WERI-Rb-1 (cell line): ENCODE measurements at regions not wholly inside any gene's neighbourhood (a gene's known extent, or its start where the extent isn't known, plus 50 kb on each side); places are given as distances from the start of the nearest gene placed in this dataset.
A peak's percentile ranks its signal among the peaks of the same experiment; 100 is the strongest.

Experiments
- DNase-seq: peaks from one replicate; pipeline ENCODE4 v3.0.0-alpha.2; 2020
- H3K27ac ChIP-seq: fragments of 250-450 bp; sonication (Bioruptor Pico); 2 replicates; pipeline ENCODE4 v1.5.1; 2020; ENCODE audit warnings: mild to moderate bottlenecking, moderate library complexity
- H3K27me3 ChIP-seq: fragments of 250-450 bp; sonication (Bioruptor Pico); 2 replicates; pipeline ENCODE4 v1.5.1; 2021; ENCODE audit warnings: mild to moderate bottlenecking, low read depth, moderate library complexity; ENCODE audit not compliant: insufficient read depth, severe bottlenecking
- H3K36me3 ChIP-seq: fragments of 250-450 bp; sonication (Bioruptor Pico); 2 replicates; pipeline ENCODE4 v1.5.1; 2020; ENCODE audit warnings: mild to moderate bottlenecking, moderate library complexity
- H3K4me3 ChIP-seq: 2 replicates; pipeline ENCODE4 v1.5.1; 2011; ENCODE audit warnings: low read depth, mild to moderate bottlenecking, control low read depth, low read length
- H3K9me3 ChIP-seq: fragments of 250-450 bp; sonication (Bioruptor Pico); 2 replicates; pipeline ENCODE4 v1.5.1; 2021; ENCODE audit warnings: mild to moderate bottlenecking, moderate library complexity; ENCODE audit not compliant: severe bottlenecking
- TF ChIP-seq, protein P1 (sequence below): IDR thresholded peaks from 2 replicates; pipeline ENCODE4 v1.5.1; 2011; ENCODE audit warnings: low read depth, mild to moderate bottlenecking, control low read depth, inconsistent platforms, low read length

DNA sequence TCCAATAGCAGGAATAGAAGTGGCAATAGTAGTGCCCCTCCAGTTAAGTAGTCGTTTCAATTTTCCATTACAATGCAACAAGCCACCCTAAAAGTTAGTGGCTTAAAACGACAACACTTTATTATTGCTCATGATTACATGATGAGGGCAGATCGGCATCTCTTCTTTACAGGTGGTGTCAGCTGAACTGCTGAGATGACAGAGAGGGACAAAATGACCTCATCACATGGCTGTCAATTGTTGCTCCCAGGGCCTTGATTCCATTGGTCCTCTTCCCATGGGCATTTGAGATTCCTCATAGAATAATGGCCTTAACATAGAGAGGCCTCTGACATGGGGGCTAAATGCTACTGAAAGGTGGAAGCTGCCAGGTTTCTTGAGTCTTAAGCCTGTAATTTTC, 679.8 kb upstream of the KLHL1 start:
- H3K4me3 ChIP-seq: no peak overlapping the region
- no peaks in the 10 kb centered on the region for H3K36me3 ChIP-seq
- DNase-seq: no peak
- H3K27me3 ChIP-seq: no peaks in the 10 kb centered on the region
- H3K27ac ChIP-seq: no peak overlapping the region
- TF ChIP-seq, protein P1, sequence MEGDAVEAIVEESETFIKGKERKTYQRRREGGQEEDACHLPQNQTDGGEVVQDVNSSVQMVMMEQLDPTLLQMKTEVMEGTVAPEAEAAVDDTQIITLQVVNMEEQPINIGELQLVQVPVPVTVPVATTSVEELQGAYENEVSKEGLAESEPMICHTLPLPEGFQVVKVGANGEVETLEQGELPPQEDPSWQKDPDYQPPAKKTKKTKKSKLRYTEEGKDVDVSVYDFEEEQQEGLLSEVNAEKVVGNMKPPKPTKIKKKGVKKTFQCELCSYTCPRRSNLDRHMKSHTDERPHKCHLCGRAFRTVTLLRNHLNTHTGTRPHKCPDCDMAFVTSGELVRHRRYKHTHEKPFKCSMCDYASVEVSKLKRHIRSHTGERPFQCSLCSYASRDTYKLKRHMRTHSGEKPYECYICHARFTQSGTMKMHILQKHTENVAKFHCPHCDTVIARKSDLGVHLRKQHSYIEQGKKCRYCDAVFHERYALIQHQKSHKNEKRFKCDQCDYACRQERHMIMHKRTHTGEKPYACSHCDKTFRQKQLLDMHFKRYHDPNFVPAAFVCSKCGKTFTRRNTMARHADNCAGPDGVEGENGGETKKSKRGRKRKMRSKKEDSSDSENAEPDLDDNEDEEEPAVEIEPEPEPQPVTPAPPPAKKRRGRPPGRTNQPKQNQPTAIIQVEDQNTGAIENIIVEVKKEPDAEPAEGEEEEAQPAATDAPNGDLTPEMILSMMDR: no peak
- no peaks in the 10 kb centered on the region for H3K9me3 ChIP-seq

DNA sequence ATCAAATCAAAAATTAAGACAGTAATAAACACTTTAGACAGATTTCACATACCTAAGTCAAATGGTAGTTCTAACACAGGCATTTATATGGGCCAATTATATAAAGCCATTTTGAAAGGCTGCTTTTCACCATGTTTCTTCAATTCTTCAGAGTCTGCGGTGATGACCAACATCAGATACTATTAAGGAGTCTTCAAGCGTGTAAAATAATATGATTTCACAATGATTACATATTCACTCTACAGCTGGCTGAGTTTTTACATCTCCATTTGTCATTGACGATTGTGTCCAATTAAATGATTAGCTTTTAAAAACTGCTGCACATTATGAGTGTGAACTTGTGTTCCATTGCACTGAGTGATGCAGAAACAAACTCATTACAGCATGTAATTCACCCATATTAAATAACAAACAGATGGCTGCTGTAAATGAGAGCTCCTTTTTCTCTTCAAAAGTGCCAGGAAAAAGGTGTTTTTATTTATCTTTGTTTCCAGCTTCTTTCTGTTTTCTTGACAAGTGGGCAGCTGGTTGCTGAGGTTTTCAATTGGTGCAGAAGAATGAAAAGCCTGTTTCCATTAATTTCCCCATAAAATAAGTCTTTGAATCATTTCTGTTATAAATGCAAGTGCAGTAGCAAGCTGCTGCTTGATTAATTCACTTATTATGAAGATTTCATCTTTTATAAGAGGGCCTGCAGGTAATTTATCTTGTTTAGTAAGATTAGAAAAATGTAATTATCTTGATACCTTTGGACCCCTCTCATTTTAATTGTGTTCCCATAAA, 676.1 kb upstream of the KLHL1 start:
- no peaks in the 10 kb centered on the region for H3K36me3 ChIP-seq
- H3K27me3 ChIP-seq: no peaks in the 10 kb centered on the region
- no peak overlapping the region for H3K4me3 ChIP-seq
- DNase-seq: no peak
- H3K27ac ChIP-seq: no peak overlapping the region
- no peaks in the 10 kb centered on the region for H3K9me3 ChIP-seq
- TF ChIP-seq, protein P1: no peak

DNA sequence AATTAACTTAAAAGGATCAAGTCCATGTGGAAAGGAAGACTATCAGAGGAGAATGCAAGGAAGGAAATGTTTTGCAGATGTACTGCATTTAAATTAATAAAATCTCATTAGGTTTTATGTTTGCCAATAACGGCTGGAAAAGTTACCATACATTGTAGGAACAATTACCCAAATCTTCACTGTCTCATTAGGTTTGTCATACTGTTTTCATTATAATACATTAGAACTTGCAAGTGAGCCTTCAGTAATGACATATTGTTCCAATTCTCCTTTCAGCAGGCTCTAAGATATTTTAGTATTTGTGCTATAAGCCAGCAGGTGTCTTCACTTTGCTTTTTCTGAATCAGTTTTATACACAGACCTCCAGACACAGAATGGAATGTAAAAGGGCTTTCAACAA, 661.6 kb upstream of the KLHL1 start:
- Histone ChIP-seq H3K27ac (no peak overlapping the region), H3K27me3 (no peaks in the 10 kb centered on the region), H3K9me3 (no peaks in the 10 kb centered on the region), H3K36me3 (no peaks in the 10 kb centered on the region), H3K4me3 (no peak overlapping the region)
- TF ChIP-seq, protein P1: no peak
- DNase-seq: no peak

DNA sequence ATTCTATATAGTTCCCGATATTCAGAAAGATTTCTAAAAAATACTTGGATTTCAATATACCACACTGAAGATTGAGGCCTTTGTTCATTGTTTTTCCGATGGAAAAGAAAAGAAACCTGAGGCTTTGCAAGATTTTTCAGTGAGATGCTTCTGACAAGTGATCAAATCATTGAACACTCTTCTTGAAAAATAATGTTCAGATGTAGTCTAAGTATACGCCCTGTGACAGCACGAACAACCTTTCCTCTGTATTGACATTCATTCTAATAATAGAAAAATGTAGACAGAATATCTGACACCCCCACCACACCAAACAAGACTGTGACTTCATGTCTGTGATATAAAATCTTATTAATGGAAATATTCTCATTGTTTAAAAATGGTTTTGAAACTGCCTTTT, 650.7 kb upstream of the KLHL1 start:
- DNase-seq: no peak
- H3K27ac ChIP-seq: no peak overlapping the region
- no peaks in the 10 kb centered on the region for H3K9me3 ChIP-seq
- TF ChIP-seq, protein P1: no peak
- H3K4me3 ChIP-seq: no peak overlapping the region
- H3K36me3 ChIP-seq: no peaks in the 10 kb centered on the region
- H3K27me3 ChIP-seq: no peaks in the 10 kb centered on the region

GRCh38 chr13:70756088-70756487, 647.8 kb upstream of the KLHL1 start:
- DNase-seq: no peak
- Histone ChIP-seq H3K27me3 (no peaks in the 10 kb centered on the region), H3K27ac (peak overlapping the region; percentile 77), H3K36me3 (no peaks in the 10 kb centered on the region), H3K4me3 (no peak overlapping the region), H3K9me3 (no peaks in the 10 kb centered on the region)
- TF ChIP-seq, protein P1: no peak

- peak; percentile 49 for DNase-seq
- Histone ChIP-seq H3K27ac (peak overlapping the region; percentile 77), H3K27me3 (no peaks in the 10 kb centered on the region), H3K36me3 (no peaks in the 10 kb centered on the region), H3K4me3 (no peak overlapping the region), H3K9me3 (no peaks in the 10 kb centered on the region)
- TF ChIP-seq, protein P1: no peak
Observed at GRCh38 chr13:70755456-70755855, 647.2 kb upstream of the KLHL1 start.
